ENCODE measurements at regions not wholly inside any gene's neighbourhood (a gene's known extent, or its start where the extent isn't known, plus 50 kb on each side); places are given as distances from the start of the nearest gene placed in this dataset.

- no peak overlapping the region for H3K4me3 ChIP-seq (ENCODE audit: low read depth, poor library complexity, severe bottlenecking)
- no peak for DNase-seq (ENCODE audit: low spot score in 2 of 2)
- WGBS, 2 donors: 51 to 57% methylated on average over 5 of the region's 5 CpGs
- TF ChIP-seq POLR2A (IDR thresholded peaks at IDR 0.05) (no peak), CTCF (IDR thresholded peaks at IDR 0.05) (no peak)
- intact Hi-C loops (cut with DNase I; ENCODE audit: low total_unique reads): no loop called here
Measured at GRCh38 chr16:60199150-60199549, 1465.0 kb upstream of the GOT2 start.

DNA sequence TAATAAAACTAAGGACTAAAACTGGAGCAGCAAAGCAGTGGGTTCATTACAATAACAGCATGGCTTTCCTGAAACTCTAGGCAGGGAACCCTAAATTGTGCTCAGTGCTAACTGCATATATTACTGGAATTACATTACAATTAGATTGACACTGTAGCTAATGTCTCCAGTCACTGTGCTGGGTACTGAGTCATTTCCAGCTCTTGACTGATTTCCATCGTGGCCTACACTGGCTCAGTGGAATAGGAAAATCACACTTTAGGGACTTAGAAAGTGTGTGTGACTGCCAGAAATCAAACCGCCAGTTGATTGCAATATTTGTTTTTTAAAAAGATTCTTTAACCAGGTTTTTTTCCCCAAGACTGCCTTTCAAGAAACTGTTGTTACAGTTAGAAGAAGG is 1447.4 kb upstream of the GOT2 start:
- intact Hi-C loops (cut with DNase I; ENCODE audit: low total_unique reads): no loop called here
- 54 to 67% methylated on average over 2 of the region's 2 CpGs for WGBS, 2 donors
- DNase-seq (ENCODE audit: low spot score in 2 of 2): no peak
- H3K4me3 ChIP-seq (ENCODE audit: low read depth, poor library complexity, severe bottlenecking): no peak overlapping the region
- TF ChIP-seq POLR2A (IDR thresholded peaks at IDR 0.05) (no peak), CTCF (IDR thresholded peaks at IDR 0.05) (no peak)

DNA sequence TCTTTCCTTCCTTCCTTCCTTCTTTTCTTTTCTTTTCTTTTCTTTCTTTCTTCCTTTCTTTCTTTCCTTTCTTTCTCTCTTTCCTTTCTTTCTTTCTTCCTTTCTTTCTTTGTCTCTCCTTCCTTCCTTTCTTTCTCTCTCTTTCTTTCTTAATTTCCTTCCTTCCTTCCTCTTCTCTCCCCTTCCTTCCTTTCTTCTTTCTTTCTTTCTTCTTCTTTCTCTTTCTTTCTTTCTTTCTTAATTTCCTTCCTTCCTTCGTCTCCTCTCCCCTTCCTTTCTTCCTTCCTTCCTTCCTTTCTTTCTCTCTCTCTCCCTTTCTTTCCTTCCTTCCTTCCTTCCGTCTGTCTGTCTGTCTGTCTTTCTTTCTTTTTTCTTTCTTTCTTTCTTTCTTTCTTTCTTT is 1446.5 kb upstream of the GOT2 start:
- 89 to 94% methylated on average over 2 of the region's 2 CpGs for WGBS, 2 donors
- H3K4me3 ChIP-seq (ENCODE audit: low read depth, poor library complexity, severe bottlenecking): no peak overlapping the region
- intact Hi-C loops (cut with DNase I; ENCODE audit: low total_unique reads): no loop called here
- TF ChIP-seq CTCF (IDR thresholded peaks at IDR 0.05) (no peak), POLR2A (IDR thresholded peaks at IDR 0.05) (no peak)
- no peak for DNase-seq (ENCODE audit: low spot score in 2 of 2)

GRCh38 chr16:60170196-60170595 is 1436.1 kb upstream of the GOT2 start:
- TF ChIP-seq POLR2A (IDR thresholded peaks at IDR 0.05): no peak
- no peak for TF ChIP-seq CTCF (IDR thresholded peaks at IDR 0.05)
- no peak overlapping the region for H3K4me3 ChIP-seq (ENCODE audit: low read depth, poor library complexity, severe bottlenecking)
- 53 to 61% methylated on average over 3 of the region's 3 CpGs for WGBS, 2 donors
- DNase-seq (ENCODE audit: low spot score in 2 of 2): no peak
- intact Hi-C loops (cut with DNase I; ENCODE audit: low total_unique reads): no loop called here

- H3K4me3 ChIP-seq (ENCODE audit: low read depth, poor library complexity, severe bottlenecking): no peak overlapping the region
- no peak for TF ChIP-seq POLR2A (IDR thresholded peaks at IDR 0.05)
- TF ChIP-seq CTCF (IDR thresholded peaks at IDR 0.05): no peak
- intact Hi-C loops (cut with DNase I; ENCODE audit: low total_unique reads): no loop called here
- no peak for DNase-seq (ENCODE audit: low spot score in 2 of 2)
Measured at GRCh38 chr16:60166111-60166510, 1432.0 kb upstream of the GOT2 start.

DNA sequence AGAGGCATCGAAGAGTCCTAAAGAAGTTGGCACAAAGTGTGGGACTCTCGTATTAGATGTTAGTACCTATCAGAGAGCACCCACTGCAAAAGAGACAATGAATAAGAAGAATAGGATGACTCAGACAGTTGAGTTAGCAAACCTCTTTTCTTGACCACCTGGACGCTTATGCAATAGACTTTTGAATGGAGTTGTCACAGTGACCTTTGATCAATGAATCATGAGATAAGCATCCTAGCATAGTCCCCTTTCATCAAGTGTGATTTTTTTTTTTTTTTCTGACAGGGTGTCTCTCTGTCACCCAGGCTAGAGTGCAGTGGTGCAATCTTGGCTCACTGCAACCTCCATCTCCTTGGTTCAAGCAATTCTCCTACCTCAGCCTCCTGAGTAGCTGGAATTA is 1417.9 kb upstream of the GOT2 start:
- intact Hi-C loops (cut with DNase I; ENCODE audit: low total_unique reads): no loop called here
- WGBS, 2 donors: 89 to 98% methylated on average over 3 of the region's 3 CpGs

More for the DNA sequence above, 1417.9 kb upstream of the GOT2 start:
- TF ChIP-seq POLR2A (IDR thresholded peaks at IDR 0.05) (no peak), CTCF (IDR thresholded peaks at IDR 0.05) (no peak)
- H3K4me3 ChIP-seq (ENCODE audit: low read depth, poor library complexity, severe bottlenecking): no peak overlapping the region
- no peak for DNase-seq (ENCODE audit: low spot score in 2 of 2)

Data from lower leg skin (tissue), 4 donors.